GM23338 (cell line): ENCODE measurements at regions not wholly inside any gene's neighbourhood (a gene's known extent, or its start where the extent isn't known, plus 50 kb on each side); places are given as distances from the start of the nearest gene placed in this dataset. TPM values are rescaled to one million over a fixed set of nuclear protein-coding genes. Genes with fewer than 3 reads are reported as not detected.

Experiments used
- ATAC-seq: fragments of 200-7000 bp; cut with Tn5 transposase; 3 replicates; pipeline ENCODE4 v1.9.1; 2020
- DNase-seq: peaks from one replicate; pipeline ENCODE4 v3.0.0-alpha.2; 2015; ENCODE audit warnings: low spot score
- H2AFZ ChIP-seq: fragments of 200-600 bp; sonication (generic); 2 replicates; pipeline ENCODE4 v1.8.0; 2016; ENCODE audit warnings: antibody characterized with exemption, mild to moderate bottlenecking, moderate library complexity
- H3F3A ChIP-seq: fragments of 200-600 bp; sonication (generic); replicated peaks from 2 replicates; pipeline ENCODE4 v1.8.0; 2017; ENCODE audit warnings: antibody characterized with exemption, mixed run types, low read depth
- H3K27ac ChIP-seq: fragments of 200-600 bp; sonication (generic); 2 replicates; pipeline ENCODE4 v1.6.1; 2016; ENCODE audit warnings: low read depth
- H3K27me3 ChIP-seq: fragments of 200-600 bp; sonication (generic); 2 replicates; pipeline ENCODE4 v1.8.0; 2016; ENCODE audit warnings: mild to moderate bottlenecking, mixed run types, moderate library complexity; ENCODE audit not compliant: insufficient read depth
- H3K36me3 ChIP-seq: fragments of 200-600 bp; sonication (generic); 2 replicates; pipeline ENCODE4 v1.8.0; 2016; ENCODE audit warnings: mild to moderate bottlenecking; ENCODE audit not compliant: insufficient read depth
- H3K4me1 ChIP-seq: fragments of 200-600 bp; sonication (generic); 2 replicates; pipeline ENCODE4 v1.8.0; 2016; ENCODE audit warnings: mild to moderate bottlenecking, moderate library complexity; ENCODE audit not compliant: insufficient read depth
- H3K4me2 ChIP-seq: fragments of 200-600 bp; sonication (generic); 2 replicates; pipeline ENCODE4 v1.7.1; 2017; ENCODE audit warnings: mixed run types
- H3K4me3 ChIP-seq: fragments of 200-600 bp; sonication (generic); 2 replicates; pipeline ENCODE4 v1.6.1; 2016; ENCODE audit warnings: mixed run types
- H3K79me2 ChIP-seq: fragments of 200-600 bp; sonication (generic); replicated peaks from 2 replicates; pipeline ENCODE4 v1.8.0; 2017; ENCODE audit warnings: mild to moderate bottlenecking; ENCODE audit not compliant: insufficient read depth
- H3K9me2 ChIP-seq: fragments of 200-600 bp; sonication (generic); 2 replicates; pipeline ENCODE4 v1.8.0; 2017; ENCODE audit not compliant: insufficient read depth
- H4K20me1 ChIP-seq: fragments of 200-600 bp; sonication (generic); replicated peaks from 2 replicates; pipeline ENCODE4 v1.8.0; 2017; ENCODE audit warnings: mild to moderate bottlenecking; ENCODE audit not compliant: insufficient read depth
- H3K27ac Mint-ChIP-seq: 2 replicates; pipeline ENCODE4 v1.8.0; 2020; ENCODE audit warnings: inconsistent platforms, mild to moderate bottlenecking, moderate library complexity, mixed read lengths
- H3K27me3 Mint-ChIP-seq: 3 replicates; pipeline ENCODE4 v1.8.0; 2022; ENCODE audit warnings: low read depth, mild to moderate bottlenecking, moderate library complexity, mixed read lengths, inconsistent platforms; ENCODE audit not compliant: insufficient read depth, poor library complexity
- H3K36me3 Mint-ChIP-seq: 3 replicates; pipeline ENCODE4 v1.8.0; 2021; ENCODE audit warnings: low read depth, mild to moderate bottlenecking, inconsistent platforms, moderate library complexity, mixed read lengths
- H3K4me1 Mint-ChIP-seq: 3 replicates; pipeline ENCODE4 v1.8.0; 2020; ENCODE audit warnings: mild to moderate bottlenecking, inconsistent platforms, mixed read lengths
- H3K4me3 Mint-ChIP-seq: 3 replicates; pipeline ENCODE4 v1.8.0; 2021; ENCODE audit warnings: moderate library complexity, mild to moderate bottlenecking, inconsistent platforms, mixed read lengths
- H3K9me3 Mint-ChIP-seq: 3 replicates; pipeline ENCODE4 v1.8.0; 2020; ENCODE audit warnings: moderate library complexity, mild to moderate bottlenecking, inconsistent platforms, mixed read lengths
- small RNA-seq: library from RNA; depleted of rRNA; stranded (forward); fragments of <200 nt; gene quantifications from one replicate; pipeline ENCODE3, GENCODE V24; 2014; ENCODE audit warnings: low replicate concordance
- TF ChIP-seq, protein P1 (sequence below): IDR thresholded peaks from one replicate; pipeline ENCODE4 v1.6.1; 2018; ENCODE audit warnings: antibody characterized with exemption; ENCODE audit not compliant: unreplicated experiment

- Mint-ChIP-seq H3K4me1 (no peaks in the 10 kb centered on the region), H3K9me3 (no peaks in the 10 kb centered on the region), H3K27ac (no peak overlapping the region), H3K36me3 (no peaks in the 10 kb centered on the region), H3K4me3 (no peak overlapping the region), H3K27me3 (peaks cover 2% of the 10 kb centered on the region)
- H3K27ac ChIP-seq = no peak overlapping the region
- no peaks in the 10 kb centered on the region for H3K36me3 ChIP-seq
- DNase-seq (no peak), ATAC-seq (no peak)
- no peaks in the 10 kb centered on the region for H3K4me1 ChIP-seq
- H3K4me2 ChIP-seq = no peak overlapping the region
- H3K9me2 ChIP-seq = no peaks in the 10 kb centered on the region
- no peak overlapping the region for H3K4me3 ChIP-seq
- H3F3A ChIP-seq = no peaks in the 10 kb centered on the region
- no peak overlapping the region for H2AFZ ChIP-seq
- no peaks in the 10 kb centered on the region for H3K79me2 ChIP-seq
- H4K20me1 ChIP-seq = no peaks in the 10 kb centered on the region
- TF ChIP-seq, protein P1, sequence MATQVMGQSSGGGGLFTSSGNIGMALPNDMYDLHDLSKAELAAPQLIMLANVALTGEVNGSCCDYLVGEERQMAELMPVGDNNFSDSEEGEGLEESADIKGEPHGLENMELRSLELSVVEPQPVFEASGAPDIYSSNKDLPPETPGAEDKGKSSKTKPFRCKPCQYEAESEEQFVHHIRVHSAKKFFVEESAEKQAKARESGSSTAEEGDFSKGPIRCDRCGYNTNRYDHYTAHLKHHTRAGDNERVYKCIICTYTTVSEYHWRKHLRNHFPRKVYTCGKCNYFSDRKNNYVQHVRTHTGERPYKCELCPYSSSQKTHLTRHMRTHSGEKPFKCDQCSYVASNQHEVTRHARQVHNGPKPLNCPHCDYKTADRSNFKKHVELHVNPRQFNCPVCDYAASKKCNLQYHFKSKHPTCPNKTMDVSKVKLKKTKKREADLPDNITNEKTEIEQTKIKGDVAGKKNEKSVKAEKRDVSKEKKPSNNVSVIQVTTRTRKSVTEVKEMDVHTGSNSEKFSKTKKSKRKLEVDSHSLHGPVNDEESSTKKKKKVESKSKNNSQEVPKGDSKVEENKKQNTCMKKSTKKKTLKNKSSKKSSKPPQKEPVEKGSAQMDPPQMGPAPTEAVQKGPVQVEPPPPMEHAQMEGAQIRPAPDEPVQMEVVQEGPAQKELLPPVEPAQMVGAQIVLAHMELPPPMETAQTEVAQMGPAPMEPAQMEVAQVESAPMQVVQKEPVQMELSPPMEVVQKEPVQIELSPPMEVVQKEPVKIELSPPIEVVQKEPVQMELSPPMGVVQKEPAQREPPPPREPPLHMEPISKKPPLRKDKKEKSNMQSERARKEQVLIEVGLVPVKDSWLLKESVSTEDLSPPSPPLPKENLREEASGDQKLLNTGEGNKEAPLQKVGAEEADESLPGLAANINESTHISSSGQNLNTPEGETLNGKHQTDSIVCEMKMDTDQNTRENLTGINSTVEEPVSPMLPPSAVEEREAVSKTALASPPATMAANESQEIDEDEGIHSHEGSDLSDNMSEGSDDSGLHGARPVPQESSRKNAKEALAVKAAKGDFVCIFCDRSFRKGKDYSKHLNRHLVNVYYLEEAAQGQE = no peak
- H3K27me3 ChIP-seq = no peaks in the 10 kb centered on the region
Measured at GRCh38 chrX:35743331-35743730, 54.8 kb upstream of the MAGEB16 start.

Small RNA genes in the stretch of these regions (small RNA-seq; reads per million reads assigned to genes)
- gene RNU6-1087P = not detected
